IMR-90 (cell line): ENCODE measurements at regions not wholly inside any gene's neighbourhood (a gene's known extent, or its start where the extent isn't known, plus 50 kb on each side); places are given as distances from the start of the nearest gene placed in this dataset.

Experiments used
- ATAC-seq: fragments of 200-7000 bp; cut with Tn5 transposase; 2 replicates; pipeline ENCODE4 v1.9.1; 2020; ENCODE audit warnings: low read depth, mild to moderate bottlenecking, moderate library complexity
- BruUV-seq: library from RNA; stranded (reverse); fragments of 400-500 nt; replicated peaks from 2 replicates; lab custom pipeline; 2021; lab: Mats Ljungman, UMichigan
- CTCF ChIA-PET: fragments of 300-600 bp; formaldehyde crosslinking; extraction: SDS; loops from one replicate; lab custom pipeline; 2021; ENCODE audit warnings: antibody characterized with exemption; lab: Yijun Ruan, JAX
- POLR2A ChIA-PET: fragments of 300-600 bp; sonication (Branson Sonifier 250); formaldehyde crosslinking; loops from one replicate; lab custom pipeline; 2022; ENCODE audit warnings: antibody characterized with exemption; ENCODE audit not compliant: unreplicated experiment; lab: Charles Lee
- DNase-seq: peaks from one replicate; pipeline ENCODE4 v3.0.0; 2013
- H2AFZ ChIP-seq: replicated peaks from 2 replicates; pipeline ENCODE3; 2013; ENCODE audit warnings: low read length, mild to moderate bottlenecking; ENCODE audit not compliant: poor library complexity
- H2AK5ac ChIP-seq: 2 replicates; pipeline ENCODE4 v1.6.1; 2013; ENCODE audit warnings: low read depth, low read length, inconsistent platforms
- H2AK9ac ChIP-seq: replicated peaks from 2 replicates; pipeline ENCODE3; 2013; ENCODE audit warnings: mild to moderate bottlenecking, low read depth, low read length, moderate library complexity; ENCODE audit not compliant: poor library complexity
- H2BK120ac ChIP-seq: 2 replicates; pipeline ENCODE4 v1.6.1; 2013; ENCODE audit warnings: low read depth, low read length, inconsistent platforms
- H2BK15ac ChIP-seq: 3 replicates; pipeline ENCODE4 v1.6.1; 2013; ENCODE audit warnings: low read depth, low read length, inconsistent platforms
- H2BK20ac ChIP-seq: 2 replicates; pipeline ENCODE4 v1.6.1; 2013; ENCODE audit warnings: low read depth, mild to moderate bottlenecking, inconsistent platforms, low read length, moderate library complexity
- H2BK5ac ChIP-seq: 2 replicates; pipeline ENCODE4 v1.6.1; 2013; ENCODE audit warnings: mild to moderate bottlenecking, low read depth, low read length, inconsistent platforms; ENCODE audit not compliant: poor library complexity, severe bottlenecking
- H3K14ac ChIP-seq: replicated peaks from 2 replicates; pipeline ENCODE4 v1.6.1; 2013; ENCODE audit warnings: low read depth, low read length, inconsistent platforms
- H3K18ac ChIP-seq: 2 replicates; pipeline ENCODE4 v1.6.1; 2013; ENCODE audit warnings: low read depth, low read length, control low read depth
- H3K23ac ChIP-seq: 2 replicates; pipeline ENCODE4 v1.6.1; 2013; ENCODE audit warnings: low read depth, low read length, inconsistent platforms
- H3K27ac ChIP-seq: 2 replicates; pipeline ENCODE4 v1.5.1; 2013; ENCODE audit warnings: mild to moderate bottlenecking, control low read depth, low read length; ENCODE audit not compliant: insufficient read depth
- H3K27me3 ChIP-seq: 2 replicates; pipeline ENCODE4 v1.6.1; 2013; ENCODE audit warnings: low read length; ENCODE audit not compliant: control insufficient read depth, insufficient read depth
- H3K36me3 ChIP-seq: 2 replicates; pipeline ENCODE4 v1.6.1; 2013; ENCODE audit warnings: low read length, mixed read lengths; ENCODE audit not compliant: control insufficient read depth, insufficient read depth
- H3K4ac ChIP-seq: 2 replicates; pipeline ENCODE4 v1.6.1; 2013; ENCODE audit warnings: low read depth, low read length, inconsistent platforms
- H3K4me1 ChIP-seq: 2 replicates; pipeline ENCODE4 v1.6.1; 2013; ENCODE audit warnings: low read length, mixed read lengths; ENCODE audit not compliant: control insufficient read depth, insufficient read depth
- H3K4me2 ChIP-seq: 2 replicates; pipeline ENCODE4 v1.6.1; 2013; ENCODE audit warnings: low read depth, mild to moderate bottlenecking, control low read depth, low read length, moderate library complexity
- H3K4me3 ChIP-seq: 2 replicates; pipeline ENCODE4 v1.5.1; 2013; ENCODE audit warnings: low read depth, mild to moderate bottlenecking, control low read depth, low read length, moderate library complexity; ENCODE audit not compliant: insufficient read depth
- H3K56ac ChIP-seq: 2 replicates; pipeline ENCODE4 v1.6.1; 2013; ENCODE audit warnings: low read length, inconsistent platforms; ENCODE audit not compliant: insufficient read depth; ENCODE audit errors: extremely low read depth
- H3K79me1 ChIP-seq, 2 experiments: 2 replicates each; pipeline ENCODE4 v1.6.1; 2013; ENCODE audit warnings: low read length in 2 of 2, inconsistent platforms in 1 of 2, low read depth in 1 of 2
- H3K9ac ChIP-seq: 2 replicates; pipeline ENCODE4 v1.6.1; 2013; ENCODE audit warnings: low read depth, low read length, control low read depth
- H3K9me1 ChIP-seq: 2 replicates; pipeline ENCODE4 v1.6.1; 2013; ENCODE audit warnings: low read length, inconsistent platforms; ENCODE audit not compliant: insufficient read depth
- H3K9me3 ChIP-seq: 2 replicates; pipeline ENCODE4 v1.6.1; 2013; ENCODE audit warnings: low read length; ENCODE audit not compliant: control insufficient read depth, insufficient read depth
- H4K20me1 ChIP-seq: 2 replicates; pipeline ENCODE4 v1.6.1; 2013; ENCODE audit warnings: low read length, inconsistent platforms; ENCODE audit not compliant: insufficient read depth
- H4K5ac ChIP-seq: 2 replicates; pipeline ENCODE4 v1.6.1; 2013; ENCODE audit warnings: mild to moderate bottlenecking, low read depth, low read length, control low read depth
- H4K8ac ChIP-seq, 2 experiments: 2 replicates each; pipeline ENCODE4 v1.6.1; 2013; ENCODE audit warnings: low read depth in 2 of 2, low read length in 2 of 2, control low read depth in 1 of 2, inconsistent platforms in 1 of 2
- H4K91ac ChIP-seq: 2 replicates; pipeline ENCODE4 v1.6.1; 2013; ENCODE audit warnings: low read depth, low read length, inconsistent platforms; ENCODE audit not compliant: insufficient read depth
- BHLHE40 ChIP-seq: fragments of 150-350 bp; IDR thresholded peaks from 2 replicates; pipeline ENCODE4 v1.6.1; 2016; ENCODE audit warnings: mild to moderate bottlenecking, low read depth, low read length
- CEBPB ChIP-seq: IDR thresholded peaks from 2 replicates; pipeline ENCODE4 v1.6.1; 2012; ENCODE audit warnings: low read depth, low read length, improper control_type of control experiment
- CHD1 ChIP-seq: IDR thresholded peaks from 2 replicates; pipeline ENCODE4 v1.6.1; 2012; ENCODE audit warnings: low read depth, low read length, improper control_type of control experiment
- CTCF ChIP-seq: conservative IDR thresholded peaks from 2 replicates; pipeline ENCODE4 v1.5.1; 2012; ENCODE audit warnings: mild to moderate bottlenecking, low read depth, low read length, improper control_type of control experiment
- ELK1 ChIP-seq: fragments of 150-350 bp; IDR thresholded peaks from 2 replicates; pipeline ENCODE4 v1.6.1; 2016; ENCODE audit warnings: low read depth, mild to moderate bottlenecking, low read length, moderate library complexity, borderline replicate concordance
- FOS ChIP-seq: fragments of 150-350 bp; IDR thresholded peaks from 2 replicates; pipeline ENCODE4 v1.6.1; 2016; ENCODE audit warnings: low read depth, low read length
- MAFK ChIP-seq: IDR thresholded peaks from 2 replicates; pipeline ENCODE4 v1.6.1; 2012; ENCODE audit warnings: low read depth, low read length, improper control_type of control experiment
- MAZ ChIP-seq: IDR thresholded peaks from 2 replicates; pipeline ENCODE4 v1.6.1; 2012; ENCODE audit warnings: low read depth, mild to moderate bottlenecking, low read length, improper control_type of control experiment, moderate library complexity, borderline replicate concordance
- MXI1 ChIP-seq: IDR thresholded peaks from 2 replicates; pipeline ENCODE4 v1.6.1; 2012; ENCODE audit warnings: low read depth, mild to moderate bottlenecking, low read length, moderate library complexity, borderline replicate concordance
- NFE2L2 ChIP-seq: fragments of 150-350 bp; IDR thresholded peaks from 2 replicates; pipeline ENCODE4 v1.6.1; 2016; ENCODE audit warnings: low read depth, mild to moderate bottlenecking, low read length
- POLR2A ChIP-seq: IDR thresholded peaks from 2 replicates; pipeline ENCODE4 v1.6.1; 2012; ENCODE audit warnings: mild to moderate bottlenecking, low read depth, low read length
- RAD21 ChIP-seq: IDR thresholded peaks from 2 replicates; pipeline ENCODE4 v1.6.1; 2012; ENCODE audit warnings: low read length, improper control_type of control experiment
- RCOR1 ChIP-seq: IDR thresholded peaks from 2 replicates; pipeline ENCODE4 v1.6.1; 2012; ENCODE audit warnings: mild to moderate bottlenecking, low read length, improper control_type of control experiment; ENCODE audit not compliant: insufficient replicate concordance
- RFX5 ChIP-seq: IDR thresholded peaks from 2 replicates; pipeline ENCODE4 v1.8.0; 2012; ENCODE audit warnings: low read depth, mild to moderate bottlenecking, low read length, moderate library complexity
- SMC3 ChIP-seq: fragments of 150-350 bp; IDR thresholded peaks from 2 replicates; pipeline ENCODE4 v1.6.1; 2016; ENCODE audit warnings: low read depth, mild to moderate bottlenecking, antibody characterized with exemption, low read length, moderate library complexity
- USF2 ChIP-seq: fragments of 150-350 bp; IDR thresholded peaks from 2 replicates; pipeline ENCODE4 v1.6.1; 2017; ENCODE audit warnings: mild to moderate bottlenecking, antibody characterized with exemption, low read length, low read depth
- WGBS, 2 experiments: methylation state at CpG; one replicate each; pipeline versions ENCODE4 v1.1.5 to v1.1.7; 2013; ENCODE audit warnings: missing lambda C conversion rate in 2 of 2; ENCODE audit not compliant: insufficient read length in 1 of 2; ENCODE audit errors: extremely low coverage in 2 of 2; 5-methylcytosine and 5-hydroxymethylcytosine counted together
- dilution Hi-C: fragments of 300-500 bp; cut with HindIII; formaldehyde crosslinking; loops from one replicate; pipeline ENCODE4 v1.14.3; 2018; ENCODE audit warnings: low sequenced_read_pairs; ENCODE audit not compliant: unreplicated experiment
- in situ Hi-C: fragments of 300-500 bp; cut with MboI; formaldehyde crosslinking; loops from 3 replicates; pipeline ENCODE4 v1.14.3; 2019; ENCODE audit warnings: low sequenced_read_pairs, inconsistent platforms, mixed read lengths
- intact Hi-C: fragments of 100-400 bp; cut with micrococcal nuclease; formaldehyde crosslinking; loops from 2 replicates; pipeline ENCODE4 v1.10.0; 2022

- Histone ChIP-seq H3K14ac (no peak overlapping the region), H3K9me3 (no peaks in the 10 kb centered on the region), H2BK20ac (no peak overlapping the region), H4K20me1 (no peaks in the 10 kb centered on the region), H3K9ac (no peak overlapping the region), H4K5ac (no peak overlapping the region), H3K27me3 (no peaks in the 10 kb centered on the region), H3K9me1 (no peaks in the 10 kb centered on the region), H2AK5ac (no peak overlapping the region), H2AFZ (no peak overlapping the region), H2AK9ac (no peak overlapping the region), H3K4me1 (no peaks in the 10 kb centered on the region), H3K23ac (no peak overlapping the region), H2BK5ac (no peak overlapping the region), H3K18ac (no peak overlapping the region), H2BK15ac (no peak overlapping the region), H3K27ac (no peak overlapping the region), H4K8ac (no peak overlapping the region), H3K4me2 (no peak overlapping the region), H3K79me1 (no peaks in the 10 kb centered on the region), H4K91ac (no peak overlapping the region), H3K4ac (no peak overlapping the region), H3K36me3 (no peaks in the 10 kb centered on the region), H3K4me3 (no peak overlapping the region), H3K56ac (no peak overlapping the region), H2BK120ac (no peak overlapping the region)
- in situ Hi-C loops (no loop called here), dilution Hi-C loops (no loop called here), intact Hi-C loops (no loop called here)
- no TSS peak for BruUV-seq
- no peak for TF ChIP-seq CHD1
- no peak for TF ChIP-seq CEBPB
- TF ChIP-seq FOS: no peak
- no peak for TF ChIP-seq RFX5
- TF ChIP-seq NFE2L2: no peak
- TF ChIP-seq MAZ: no peak
- TF ChIP-seq POLR2A: no peak
- TF ChIP-seq USF2: no peak
- TF ChIP-seq RCOR1: no peak
- TF ChIP-seq RAD21: no peak
- no peak for TF ChIP-seq ELK1
- TF ChIP-seq SMC3: no peak
- no peak for TF ChIP-seq MXI1
- no peak for TF ChIP-seq CTCF
- no peak for TF ChIP-seq BHLHE40
- no peak for TF ChIP-seq MAFK
- DNase-seq: no peak
- no peak for ATAC-seq
- ChIA-PET POLR2A (no interaction called here), CTCF (no interaction called here)
- WGBS, 2 experiments: no CpG with 5 or more reads among the region's 2 CpGs
Measured at GRCh38 chr20:39916236-39916765, 772.7 kb downstream of the MAFB start.
